Lower leg skin (tissue), 3 donors: ENCODE measurements at regions not wholly inside any gene's neighbourhood (a gene's known extent, or its start where the extent isn't known, plus 50 kb on each side); places are given as distances from the start of the nearest gene placed in this dataset.

Experiments used
- POLR2A ChIP-seq, 2 donors: fragments of 450-650 bp; IDR thresholded peaks; one replicate each; pipeline ENCODE4 v1.6.1; 2016 to 2017; ENCODE audit warnings: antibody characterized with exemption in 2 of 2, mild to moderate bottlenecking in 1 of 2, moderate library complexity in 1 of 2
- TF ChIP-seq, protein P1 (sequence below), 3 donors: fragments of 450-650 bp; IDR thresholded peaks; one replicate each; pipeline ENCODE4 v1.5.1; 2016; ENCODE audit warnings: antibody characterized with exemption in 3 of 3, mild to moderate bottlenecking in 3 of 3, moderate library complexity in 2 of 3

DNA sequence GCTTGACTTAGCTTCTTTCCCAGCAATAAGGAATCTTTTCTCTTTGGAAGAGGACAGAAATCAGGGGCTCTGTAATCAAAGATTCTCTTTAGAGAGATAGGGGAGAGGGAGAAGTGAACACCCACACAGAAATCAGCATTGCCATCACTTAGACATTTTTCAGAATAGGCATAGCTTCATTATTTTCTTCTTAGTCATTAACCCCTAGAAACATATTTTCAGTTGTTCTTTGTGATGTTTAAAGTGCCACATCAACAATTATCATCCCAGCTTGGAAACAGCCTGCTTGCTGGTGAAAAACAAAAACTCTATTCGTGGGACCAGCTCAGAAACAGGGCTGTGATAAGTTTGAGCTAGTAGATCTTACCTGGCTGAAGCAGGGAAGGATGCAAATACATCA lies 88.3 kb upstream of the SLC44A3 start:
- TF ChIP-seq, protein P1, sequence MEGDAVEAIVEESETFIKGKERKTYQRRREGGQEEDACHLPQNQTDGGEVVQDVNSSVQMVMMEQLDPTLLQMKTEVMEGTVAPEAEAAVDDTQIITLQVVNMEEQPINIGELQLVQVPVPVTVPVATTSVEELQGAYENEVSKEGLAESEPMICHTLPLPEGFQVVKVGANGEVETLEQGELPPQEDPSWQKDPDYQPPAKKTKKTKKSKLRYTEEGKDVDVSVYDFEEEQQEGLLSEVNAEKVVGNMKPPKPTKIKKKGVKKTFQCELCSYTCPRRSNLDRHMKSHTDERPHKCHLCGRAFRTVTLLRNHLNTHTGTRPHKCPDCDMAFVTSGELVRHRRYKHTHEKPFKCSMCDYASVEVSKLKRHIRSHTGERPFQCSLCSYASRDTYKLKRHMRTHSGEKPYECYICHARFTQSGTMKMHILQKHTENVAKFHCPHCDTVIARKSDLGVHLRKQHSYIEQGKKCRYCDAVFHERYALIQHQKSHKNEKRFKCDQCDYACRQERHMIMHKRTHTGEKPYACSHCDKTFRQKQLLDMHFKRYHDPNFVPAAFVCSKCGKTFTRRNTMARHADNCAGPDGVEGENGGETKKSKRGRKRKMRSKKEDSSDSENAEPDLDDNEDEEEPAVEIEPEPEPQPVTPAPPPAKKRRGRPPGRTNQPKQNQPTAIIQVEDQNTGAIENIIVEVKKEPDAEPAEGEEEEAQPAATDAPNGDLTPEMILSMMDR (IDR thresholded peaks at IDR 0.05), result no peak
- no peak for TF ChIP-seq POLR2A (IDR thresholded peaks at IDR 0.05)
